ENCODE measurements at regions not wholly inside any gene's neighbourhood (a gene's known extent, or its start where the extent isn't known, plus 50 kb on each side); places are given as distances from the start of the nearest gene placed in this dataset.

DNA sequence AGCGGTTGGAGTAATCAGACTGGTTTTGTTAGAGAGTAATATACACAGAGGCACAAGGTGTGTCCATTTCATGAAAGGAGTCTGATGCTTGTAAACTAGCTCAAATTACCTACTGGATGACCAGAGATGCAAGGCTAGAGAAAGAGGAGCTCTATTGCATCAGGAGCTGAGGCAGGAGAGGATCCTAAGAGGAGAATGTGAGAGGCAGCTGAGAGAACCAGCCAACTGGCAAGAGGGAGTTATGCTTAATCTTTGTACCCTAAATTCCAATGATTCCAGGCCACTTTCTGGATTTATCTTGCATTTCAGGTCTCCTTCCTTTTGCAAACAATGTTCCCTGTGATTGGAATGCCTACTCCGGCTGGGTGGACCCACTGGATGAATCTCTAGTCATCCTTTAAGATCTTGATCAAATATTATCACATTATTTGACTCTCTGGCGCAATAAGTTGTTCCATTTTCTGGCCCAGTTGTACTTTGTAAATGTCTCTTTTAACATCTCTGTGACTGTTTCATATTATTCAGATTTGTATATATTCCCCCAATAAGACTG is 57.5 kb upstream of the PTPN12 start:
- no peak overlapping the region for H3K4me2 ChIP-seq (ENCODE audit: low read length)
- no peak overlapping the region for H4K12ac ChIP-seq (ENCODE audit: low read depth, low read length)
- no peaks in the 10 kb centered on the region for H3K79me2 ChIP-seq (ENCODE audit: control insufficient read depth, insufficient read depth, low read length, poor library complexity)
- H2BK120ac ChIP-seq (ENCODE audit: insufficient read depth, low read length, poor library complexity), result no peak overlapping the region
- H3K27me3 ChIP-seq (ENCODE audit: insufficient read depth, low read length), result no peaks in the 10 kb centered on the region
- H4K91ac ChIP-seq (ENCODE audit: low read depth, low read length), result no peak overlapping the region
- DNase-seq, result peak in 1 of 2 donors; percentile 43
- H3K23ac ChIP-seq (ENCODE audit: low read length), result no peak overlapping the region
- H2AFZ ChIP-seq (ENCODE audit: insufficient read depth, low read length, poor library complexity), result no peak overlapping the region
- no peak overlapping the region for H3K4me3 ChIP-seq (ENCODE audit: low read depth, low read length)
- no peak overlapping the region for H3K18ac ChIP-seq (ENCODE audit: low read length)
- H3K4ac ChIP-seq (ENCODE audit: low read depth, low read length), result no peak overlapping the region
- H3K79me1 ChIP-seq (ENCODE audit: low read length), result no peaks in the 10 kb centered on the region
- no peak overlapping the region for H3K14ac ChIP-seq (ENCODE audit: low read length)
- H2AK5ac ChIP-seq (ENCODE audit: low read length), result no peak overlapping the region
- no peak overlapping the region for H2BK5ac ChIP-seq (ENCODE audit: low read depth, low read length, poor library complexity)
- H3K9me3 ChIP-seq (ENCODE audit: insufficient read depth, low read depth, low read length), result no peaks in the 10 kb centered on the region
- no peaks in the 10 kb centered on the region for H3K4me1 ChIP-seq (ENCODE audit: control insufficient read depth in 1 of 2, insufficient read depth in 2 of 2, low read length in 2 of 2)
- no CpG with 5 or more reads among the region's 3 CpGs for WGBS (ENCODE audit: extremely low coverage, insufficient coverage, insufficient read length)
- H3K27ac ChIP-seq (ENCODE audit: low read depth, low read length), result no peak overlapping the region
- no peaks in the 10 kb centered on the region for H3K36me3 ChIP-seq (ENCODE audit: control insufficient read depth in 1 of 2, insufficient read depth in 2 of 2, low read length in 2 of 2)
- no peak overlapping the region for H3K9ac ChIP-seq (ENCODE audit: low read length)
- H4K8ac ChIP-seq (ENCODE audit: low read depth, low read length), result no peak overlapping the region
- no peak overlapping the region for H2BK12ac ChIP-seq (ENCODE audit: low read length)

DNA sequence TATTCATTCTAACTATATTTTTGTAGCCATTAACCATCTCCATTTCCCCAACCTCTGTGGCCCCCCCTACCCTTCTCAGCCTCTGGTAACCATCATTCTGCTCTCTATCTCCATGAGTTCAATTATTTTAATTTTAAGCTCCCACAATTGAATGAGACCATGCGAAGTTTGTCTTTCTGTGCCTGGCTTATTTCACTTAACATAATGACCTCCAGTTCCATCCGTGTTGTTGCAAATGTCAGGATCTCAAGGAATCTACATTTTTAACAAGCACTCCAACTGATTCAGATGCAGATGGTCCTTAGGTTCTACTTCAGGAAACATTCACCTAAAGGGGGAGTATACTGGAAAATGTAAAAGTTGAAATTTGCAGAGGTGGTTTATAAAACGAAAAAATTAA is 60.2 kb upstream of the PTPN12 start:
- H2BK5ac ChIP-seq (ENCODE audit: low read depth, low read length, poor library complexity), result no peak overlapping the region
- no peak overlapping the region for H2BK120ac ChIP-seq (ENCODE audit: insufficient read depth, low read length, poor library complexity)
- no peak overlapping the region for H4K12ac ChIP-seq (ENCODE audit: low read depth, low read length)
- H3K27me3 ChIP-seq (ENCODE audit: insufficient read depth, low read length), result no peaks in the 10 kb centered on the region
- H2AFZ ChIP-seq (ENCODE audit: insufficient read depth, low read length, poor library complexity), result no peak overlapping the region
- H4K91ac ChIP-seq (ENCODE audit: low read depth, low read length), result no peak overlapping the region
- H3K79me2 ChIP-seq (ENCODE audit: control insufficient read depth, insufficient read depth, low read length, poor library complexity), result no peaks in the 10 kb centered on the region
- WGBS (ENCODE audit: extremely low coverage, insufficient coverage, insufficient read length), result no CpG with 5 or more reads among the region's 3 CpGs
- no peak overlapping the region for H3K4me2 ChIP-seq (ENCODE audit: low read length)
- H4K8ac ChIP-seq (ENCODE audit: low read depth, low read length), result no peak overlapping the region
- no peak overlapping the region for H3K18ac ChIP-seq (ENCODE audit: low read length)
- no peak overlapping the region for H2AK5ac ChIP-seq (ENCODE audit: low read length)
- H2BK12ac ChIP-seq (ENCODE audit: low read length), result no peak overlapping the region
- DNase-seq, result no peak
- no peaks in the 10 kb centered on the region for H3K4me1 ChIP-seq (ENCODE audit: control insufficient read depth in 1 of 2, insufficient read depth in 2 of 2, low read length in 2 of 2)
- H3K9ac ChIP-seq (ENCODE audit: low read length), result no peak overlapping the region
- no peaks in the 10 kb centered on the region for H3K79me1 ChIP-seq (ENCODE audit: low read length)
- no peaks in the 10 kb centered on the region for H3K9me3 ChIP-seq (ENCODE audit: insufficient read depth, low read depth, low read length)
- no peak overlapping the region for H3K14ac ChIP-seq (ENCODE audit: low read length)
- H3K4ac ChIP-seq (ENCODE audit: low read depth, low read length), result no peak overlapping the region
- H3K27ac ChIP-seq (ENCODE audit: low read depth, low read length), result no peak overlapping the region
- no peak overlapping the region for H3K4me3 ChIP-seq (ENCODE audit: low read depth, low read length)
- no peak overlapping the region for H3K23ac ChIP-seq (ENCODE audit: low read length)
- H3K36me3 ChIP-seq (ENCODE audit: control insufficient read depth in 1 of 2, insufficient read depth in 2 of 2, low read length in 2 of 2), result no peaks in the 10 kb centered on the region

DNA sequence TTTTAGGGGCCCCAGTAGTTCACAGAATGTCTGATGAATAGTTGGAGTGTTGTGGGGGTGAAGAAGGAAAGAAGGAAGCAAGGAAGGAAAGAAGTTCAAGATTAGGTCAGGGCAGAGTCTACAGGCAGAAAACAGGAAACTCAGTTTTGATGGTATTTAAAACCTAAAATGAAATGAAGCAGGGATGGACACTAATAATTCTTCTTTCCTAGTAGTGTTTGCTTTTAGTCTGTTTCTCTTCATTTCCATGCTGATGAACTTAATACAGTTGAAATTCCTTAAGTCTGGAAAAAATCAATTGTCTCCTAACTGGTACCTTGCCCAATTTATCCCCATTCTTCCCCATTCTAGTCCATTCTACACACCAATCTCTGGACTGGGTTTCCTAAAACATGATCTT is 59.0 kb upstream of the GSAP start:
- no peaks in the 10 kb centered on the region for H3K27me3 ChIP-seq (ENCODE audit: insufficient read depth, low read length)
- no peak overlapping the region for H4K91ac ChIP-seq (ENCODE audit: low read depth, low read length)
- no peak overlapping the region for H3K4me2 ChIP-seq (ENCODE audit: low read length)
- H2BK5ac ChIP-seq (ENCODE audit: low read depth, low read length, poor library complexity), result no peak overlapping the region
- H4K12ac ChIP-seq (ENCODE audit: low read depth, low read length), result no peak overlapping the region
- H3K9ac ChIP-seq (ENCODE audit: low read length), result no peak overlapping the region
- no peak overlapping the region for H2AK5ac ChIP-seq (ENCODE audit: low read length)
- H3K4me1 ChIP-seq (ENCODE audit: control insufficient read depth in 1 of 2, insufficient read depth in 2 of 2, low read length in 2 of 2), result no peaks in the 10 kb centered on the region
- H4K8ac ChIP-seq (ENCODE audit: low read depth, low read length), result no peak overlapping the region
- H3K23ac ChIP-seq (ENCODE audit: low read length), result no peak overlapping the region
- H3K36me3 ChIP-seq (ENCODE audit: control insufficient read depth in 1 of 2, insufficient read depth in 2 of 2, low read length in 2 of 2), result no peaks in the 10 kb centered on the region
- H3K18ac ChIP-seq (ENCODE audit: low read length), result no peak overlapping the region
- H3K14ac ChIP-seq (ENCODE audit: low read length), result no peak overlapping the region
- H2BK12ac ChIP-seq (ENCODE audit: low read length), result no peak overlapping the region
- no peaks in the 10 kb centered on the region for H3K79me1 ChIP-seq (ENCODE audit: low read length)
- no peak overlapping the region for H2AFZ ChIP-seq (ENCODE audit: insufficient read depth, low read length, poor library complexity)
- H3K4ac ChIP-seq (ENCODE audit: low read depth, low read length), result no peak overlapping the region
- H3K79me2 ChIP-seq (ENCODE audit: control insufficient read depth, insufficient read depth, low read length, poor library complexity), result no peaks in the 10 kb centered on the region
- no peaks in the 10 kb centered on the region for H3K9me3 ChIP-seq (ENCODE audit: insufficient read depth, low read depth, low read length)
- H3K4me3 ChIP-seq (ENCODE audit: low read depth, low read length), result no peak overlapping the region
- H2BK120ac ChIP-seq (ENCODE audit: insufficient read depth, low read length, poor library complexity), result no peak overlapping the region
- DNase-seq, result no peak
- no peak overlapping the region for H3K27ac ChIP-seq (ENCODE audit: low read depth, low read length)

DNA sequence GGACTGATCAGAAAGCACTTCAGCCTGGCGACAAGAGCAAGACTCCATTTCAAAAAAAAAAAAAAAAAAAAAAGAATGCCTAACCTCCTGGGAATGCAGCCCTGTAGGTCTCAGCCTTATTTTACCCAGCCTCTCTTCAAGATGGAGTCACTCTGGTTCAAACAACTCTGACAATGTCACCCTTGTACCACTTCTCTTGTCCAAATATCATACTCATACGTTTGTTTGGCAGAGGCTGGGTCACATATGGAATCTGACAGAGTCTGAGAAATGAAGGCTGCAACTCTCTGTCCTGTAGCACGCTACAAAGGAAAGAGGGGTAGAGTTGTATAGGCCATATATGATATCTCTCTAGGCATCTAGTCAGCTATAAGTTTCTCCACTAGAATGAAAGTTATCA is 58.6 kb upstream of the GSAP start:
- Histone ChIP-seq H3K9me3 (ENCODE audit: insufficient read depth, low read depth, low read length) (no peaks in the 10 kb centered on the region), H3K18ac (ENCODE audit: low read length) (no peak overlapping the region), H3K14ac (ENCODE audit: low read length) (no peak overlapping the region), H3K4me3 (ENCODE audit: low read depth, low read length) (no peak overlapping the region), H3K79me1 (ENCODE audit: low read length) (no peaks in the 10 kb centered on the region), H2BK5ac (ENCODE audit: low read depth, low read length, poor library complexity) (no peak overlapping the region), H3K23ac (ENCODE audit: low read length) (no peak overlapping the region), H2BK12ac (ENCODE audit: low read length) (no peak overlapping the region), H2AK5ac (ENCODE audit: low read length) (no peak overlapping the region), H2AFZ (ENCODE audit: insufficient read depth, low read length, poor library complexity) (no peak overlapping the region), H2BK120ac (ENCODE audit: insufficient read depth, low read length, poor library complexity) (no peak overlapping the region), H3K4me2 (ENCODE audit: low read length) (no peak overlapping the region), H4K12ac (ENCODE audit: low read depth, low read length) (no peak overlapping the region), H3K27me3 (ENCODE audit: insufficient read depth, low read length) (no peaks in the 10 kb centered on the region), H3K79me2 (ENCODE audit: control insufficient read depth, insufficient read depth, low read length, poor library complexity) (no peaks in the 10 kb centered on the region), H4K91ac (ENCODE audit: low read depth, low read length) (no peak overlapping the region), H3K36me3 (ENCODE audit: control insufficient read depth in 1 of 2, insufficient read depth in 2 of 2, low read length in 2 of 2) (no peaks in the 10 kb centered on the region), H3K27ac (ENCODE audit: low read depth, low read length) (no peak overlapping the region), H3K9ac (ENCODE audit: low read length) (no peak overlapping the region), H3K4ac (ENCODE audit: low read depth, low read length) (no peak overlapping the region), H4K8ac (ENCODE audit: low read depth, low read length) (no peak overlapping the region), H3K4me1 (ENCODE audit: control insufficient read depth in 1 of 2, insufficient read depth in 2 of 2, low read length in 2 of 2) (no peaks in the 10 kb centered on the region)
- no CpG with 5 or more reads among the region's 3 CpGs for WGBS (ENCODE audit: extremely low coverage, insufficient coverage, insufficient read length)
- DNase-seq, result no peak

Measured in trophoblast cell (in vitro differentiated cells and primary cell).